HG02970 (cell line): ENCODE measurements at regions not wholly inside any gene's neighbourhood (a gene's known extent, or its start where the extent isn't known, plus 50 kb on each side); places are given as distances from the start of the nearest gene placed in this dataset.
"Not testable (repeated sequence)": the region's sequence is repeated elsewhere in the genome, so short reads cannot be mapped to it uniquely, and the experiment has no call there.

ENCODE experiments used
- ATAC-seq: cut with Tn5 transposase; IDR thresholded peaks from one replicate; pipeline ENCODE4 v1.9.1; 2021; ENCODE audit warnings: mild to moderate bottlenecking, moderate library complexity, moderate number of reproducible peaks; ENCODE audit not compliant: unreplicated experiment, low FRiP score

- not testable (repeated sequence) for ATAC-seq
These were observed 145.2 kb upstream of the C1QTNF3 start for GRCh38 chr5:34188001-34188822.

- not testable (repeated sequence) for ATAC-seq
These were observed 146.2 kb upstream of the C1QTNF3 start for GRCh38 chr5:34189246-34189645.

GRCh38 chr5:34189752-34190411 is 146.9 kb upstream of the C1QTNF3 start:
- not testable (repeated sequence) for ATAC-seq

GRCh38 chr5:34190466-34190865 is 147.5 kb upstream of the C1QTNF3 start:
- not testable (repeated sequence) for ATAC-seq

- ATAC-seq, result not testable (repeated sequence)
These were observed 148.3 kb upstream of the C1QTNF3 start for GRCh38 chr5:34191279-34191744.

- ATAC-seq, result not testable (repeated sequence)
These were observed 149.3 kb upstream of the C1QTNF3 start for GRCh38 chr5:34192064-34192922.

GRCh38 chr5:34192923-34193262 is 149.9 kb upstream of the C1QTNF3 start:
- ATAC-seq, result not testable (repeated sequence)

GRCh38 chr5:34193297-34193696 is 150.3 kb upstream of the C1QTNF3 start:
- not testable (repeated sequence) for ATAC-seq

- not testable (repeated sequence) for ATAC-seq
These were observed 150.8 kb upstream of the C1QTNF3 start for GRCh38 chr5:34193804-34194203.

GRCh38 chr5:34196091-34196490 is 153.1 kb upstream of the C1QTNF3 start:
- ATAC-seq, result not testable (repeated sequence)

GRCh38 chr5:34205347-34205746 is 162.3 kb upstream of the C1QTNF3 start:
- ATAC-seq, result not testable (repeated sequence)

GRCh38 chr5:34217386-34217785 is 174.4 kb upstream of the C1QTNF3 start:
- not testable (repeated sequence) for ATAC-seq

GRCh38 chr5:34221329-34222073 is 178.5 kb upstream of the C1QTNF3 start:
- ATAC-seq, result not testable (repeated sequence)

- not testable (repeated sequence) for ATAC-seq
These were observed 180.1 kb upstream of the C1QTNF3 start for GRCh38 chr5:34223158-34223557.

- ATAC-seq, result not testable (repeated sequence)
These were observed 187.4 kb upstream of the C1QTNF3 start for GRCh38 chr5:34230402-34230801.

- ATAC-seq, result not testable (repeated sequence)
These were observed 200.8 kb upstream of the C1QTNF3 start for GRCh38 chr5:34243802-34244201.

GRCh38 chr5:34244281-34245031 is 201.4 kb upstream of the C1QTNF3 start:
- not testable (repeated sequence) for ATAC-seq

- ATAC-seq, result not testable (repeated sequence)
These were observed 202.0 kb upstream of the C1QTNF3 start for GRCh38 chr5:34245032-34245394.

- not testable (repeated sequence) for ATAC-seq
These were observed 202.8 kb upstream of the C1QTNF3 start for GRCh38 chr5:34245813-34246212.
